Peyer's patch (tissue), 4 donors: ENCODE measurements at regions not wholly inside any gene's neighbourhood (a gene's known extent, or its start where the extent isn't known, plus 50 kb on each side); places are given as distances from the start of the nearest gene placed in this dataset.

Experiments used
- DNase-seq, 3 donors: peaks; one replicate each; pipeline ENCODE4 v3.0.0-alpha.2; 2017 to 2019
- H3K27ac ChIP-seq, 4 donors: fragments of 200-600 bp; sonication (generic); one replicate each; pipeline ENCODE4 v1.5.1; 2016 to 2019
- H3K27me3 ChIP-seq, 2 donors: fragments of 200-600 bp; sonication (generic); one replicate each; pipeline ENCODE4 v1.5.1; 2019
- H3K36me3 ChIP-seq, 3 donors: fragments of 200-600 bp; sonication (generic); one replicate each; pipeline ENCODE4 v1.5.1; 2016 to 2019
- H3K4me1 ChIP-seq, 4 donors: fragments of 200-600 bp; sonication (generic); one replicate each; pipeline ENCODE4 v1.5.1; 2016 to 2019
- H3K4me3 ChIP-seq, 4 donors: fragments of 200-600 bp; sonication (generic); 1 replicate in 3 of 4; 2 replicates in 1 of 4; pipeline ENCODE4 v1.5.1; 2016 to 2019; ENCODE audit warnings: mild to moderate bottlenecking in 1 of 4
- H3K9me3 ChIP-seq, 4 donors: fragments of 200-600 bp; sonication (generic); one replicate each; pipeline ENCODE4 v1.5.1; 2016 to 2019; ENCODE audit warnings: mild to moderate bottlenecking in 1 of 4
- POLR2A ChIP-seq, 2 donors: fragments of 450-650 bp; IDR thresholded peaks; one replicate each; pipeline ENCODE4 v1.5.1; 2017; ENCODE audit warnings: antibody characterized with exemption in 2 of 2, mild to moderate bottlenecking in 2 of 2, moderate library complexity in 2 of 2
- TF ChIP-seq, protein P1 (sequence below), 6 experiments: fragments of 450-650 bp in 4 of 6; fragments of 200-600 bp in 2 of 6; sonication (generic) in 1 of 6; IDR thresholded peaks; one replicate each; pipeline ENCODE4 v1.5.1; 2017 to 2019; ENCODE audit warnings: antibody characterized with exemption in 6 of 6, mild to moderate bottlenecking in 3 of 6, moderate library complexity in 1 of 6

DNA sequence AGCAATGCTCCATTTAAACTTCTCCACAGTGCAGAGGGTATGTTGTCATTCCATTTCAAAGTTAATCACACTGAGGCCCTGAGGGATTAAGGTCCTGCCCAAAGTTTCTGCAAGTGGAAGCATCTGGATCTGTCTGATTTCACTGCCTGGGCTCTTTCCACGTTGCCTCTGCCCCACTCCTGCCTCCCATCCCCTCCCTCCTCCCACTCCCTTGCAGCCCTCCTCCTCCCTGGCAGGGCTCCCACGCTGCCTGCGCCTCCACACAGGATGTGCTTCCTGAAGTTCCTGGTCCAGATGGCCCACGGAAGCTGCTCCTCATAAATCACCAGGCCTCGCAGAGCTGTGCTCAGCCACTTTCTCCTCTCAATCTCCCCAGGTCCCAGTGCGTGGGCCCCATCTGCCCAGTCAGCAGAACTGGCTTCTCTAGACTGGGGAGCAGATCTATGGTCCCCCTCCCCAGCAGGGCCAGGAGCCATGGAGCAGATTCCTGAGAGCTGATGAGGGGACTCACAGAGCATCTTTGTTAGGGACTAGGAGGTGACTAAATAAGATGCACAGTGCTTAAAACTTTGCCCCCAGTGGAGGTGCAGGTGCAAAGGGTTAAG is 65.4 kb upstream of the MAFB start:
- H3K9me3 ChIP-seq: no peaks in the 10 kb centered on the region
- H3K27me3 ChIP-seq: no peaks in the 10 kb centered on the region
- H3K27ac ChIP-seq: no peak overlapping the region
- H3K4me1 ChIP-seq: no peaks in the 10 kb centered on the region
- no peaks in the 10 kb centered on the region for H3K36me3 ChIP-seq
- DNase-seq: no peak
- H3K4me3 ChIP-seq: no peak overlapping the region
- TF ChIP-seq, protein P1, sequence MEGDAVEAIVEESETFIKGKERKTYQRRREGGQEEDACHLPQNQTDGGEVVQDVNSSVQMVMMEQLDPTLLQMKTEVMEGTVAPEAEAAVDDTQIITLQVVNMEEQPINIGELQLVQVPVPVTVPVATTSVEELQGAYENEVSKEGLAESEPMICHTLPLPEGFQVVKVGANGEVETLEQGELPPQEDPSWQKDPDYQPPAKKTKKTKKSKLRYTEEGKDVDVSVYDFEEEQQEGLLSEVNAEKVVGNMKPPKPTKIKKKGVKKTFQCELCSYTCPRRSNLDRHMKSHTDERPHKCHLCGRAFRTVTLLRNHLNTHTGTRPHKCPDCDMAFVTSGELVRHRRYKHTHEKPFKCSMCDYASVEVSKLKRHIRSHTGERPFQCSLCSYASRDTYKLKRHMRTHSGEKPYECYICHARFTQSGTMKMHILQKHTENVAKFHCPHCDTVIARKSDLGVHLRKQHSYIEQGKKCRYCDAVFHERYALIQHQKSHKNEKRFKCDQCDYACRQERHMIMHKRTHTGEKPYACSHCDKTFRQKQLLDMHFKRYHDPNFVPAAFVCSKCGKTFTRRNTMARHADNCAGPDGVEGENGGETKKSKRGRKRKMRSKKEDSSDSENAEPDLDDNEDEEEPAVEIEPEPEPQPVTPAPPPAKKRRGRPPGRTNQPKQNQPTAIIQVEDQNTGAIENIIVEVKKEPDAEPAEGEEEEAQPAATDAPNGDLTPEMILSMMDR (IDR thresholded peaks at IDR 0.05): no peak
- no peak for TF ChIP-seq POLR2A (IDR thresholded peaks at IDR 0.05)

DNA sequence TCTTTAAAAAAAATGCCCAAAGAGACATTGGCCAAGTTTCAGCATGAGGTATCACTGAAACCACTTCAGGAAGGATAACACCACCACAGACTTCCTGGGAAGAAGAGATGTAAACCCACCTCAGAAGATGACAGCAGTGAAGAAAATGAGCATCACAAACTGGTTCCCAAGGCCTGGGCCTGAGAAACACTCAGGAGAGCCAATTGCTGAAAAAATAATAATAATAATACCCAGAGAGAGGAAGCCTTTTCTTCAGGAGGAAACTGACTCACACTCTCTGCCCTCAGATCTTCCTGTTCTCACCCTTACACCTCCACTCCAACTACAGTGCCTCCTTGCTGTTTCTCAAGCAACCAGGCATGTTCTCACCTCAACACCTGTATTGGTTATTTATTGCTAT is 68.1 kb upstream of the MAFB start:
- TF ChIP-seq, protein P1 (IDR thresholded peaks at IDR 0.05): no peak
- no peak for TF ChIP-seq POLR2A (IDR thresholded peaks at IDR 0.05)
- no peaks in the 10 kb centered on the region for H3K27me3 ChIP-seq
- no peak for DNase-seq
- no peaks in the 10 kb centered on the region for H3K36me3 ChIP-seq
- no peaks in the 10 kb centered on the region for H3K4me1 ChIP-seq
- H3K9me3 ChIP-seq: no peaks in the 10 kb centered on the region
- no peak overlapping the region for H3K27ac ChIP-seq
- no peak overlapping the region for H3K4me3 ChIP-seq

- Histone ChIP-seq H3K9me3 (no peaks in the 10 kb centered on the region), H3K36me3 (no peaks in the 10 kb centered on the region), H3K27ac (no peak overlapping the region), H3K4me3 (no peak overlapping the region), H3K4me1 (no peaks in the 10 kb centered on the region), H3K27me3 (no peaks in the 10 kb centered on the region)
- no peak for DNase-seq
- TF ChIP-seq POLR2A (IDR thresholded peaks at IDR 0.05): no peak
- TF ChIP-seq, protein P1 (IDR thresholded peaks at IDR 0.05): no peak
Observed at GRCh38 chr20:40758790-40759189, 69.8 kb upstream of the MAFB start.

- Histone ChIP-seq H3K36me3 (no peaks in the 10 kb centered on the region), H3K27me3 (no peaks in the 10 kb centered on the region), H3K4me1 (no peaks in the 10 kb centered on the region), H3K9me3 (no peaks in the 10 kb centered on the region), H3K4me3 (no peak overlapping the region), H3K27ac (no peak overlapping the region)
- DNase-seq: no peak
- TF ChIP-seq, protein P1 (IDR thresholded peaks at IDR 0.05): no peak
- TF ChIP-seq POLR2A (IDR thresholded peaks at IDR 0.05): no peak
Observed at GRCh38 chr20:40760399-40760798, 71.4 kb upstream of the MAFB start.

GRCh38 chr20:40763646-40764295 is 74.7 kb upstream of the MAFB start:
- no peak for DNase-seq
- no peaks in the 10 kb centered on the region for H3K27me3 ChIP-seq
- no peak for TF ChIP-seq POLR2A (IDR thresholded peaks at IDR 0.05)
- TF ChIP-seq, protein P1 (IDR thresholded peaks at IDR 0.05): no peak
- H3K36me3 ChIP-seq: no peaks in the 10 kb centered on the region
- H3K4me1 ChIP-seq: no peaks in the 10 kb centered on the region
- H3K27ac ChIP-seq: no peak overlapping the region
- no peak overlapping the region for H3K4me3 ChIP-seq
- H3K9me3 ChIP-seq: no peaks in the 10 kb centered on the region
